SU-DHL-6 (cell line): ENCODE measurements at regions not wholly inside any gene's neighbourhood (a gene's known extent, or its start where the extent isn't known, plus 50 kb on each side); places are given as distances from the start of the nearest gene placed in this dataset.

Experiments
- H2AFZ ChIP-seq: fragments of 200-600 bp; sonication (generic); 2 replicates; pipeline ENCODE4 v1.6.1; 2014; ENCODE audit warnings: low read depth, mild to moderate bottlenecking, moderate library complexity, mixed read lengths, antibody characterized with exemption, low read length; ENCODE audit not compliant: severe bottlenecking
- H3F3A ChIP-seq: fragments of 200-600 bp; shearing (Covaris generic); 2 replicates; pipeline ENCODE4 v1.6.0; 2016; ENCODE audit warnings: antibody characterized with exemption, mild to moderate bottlenecking; ENCODE audit not compliant: insufficient read depth
- H3K27ac ChIP-seq: fragments of 200-600 bp; sonication (generic); 2 replicates; pipeline ENCODE4 v1.5.1; 2016; ENCODE audit warnings: low read depth, mild to moderate bottlenecking, low read length, moderate library complexity, mixed read lengths
- H3K27me3 ChIP-seq: fragments of 200-600 bp; sonication (generic), shearing (Covaris generic); 2 replicates; pipeline ENCODE4 v1.6.0; 2014; ENCODE audit warnings: mild to moderate bottlenecking, low read length
- H3K36me3 ChIP-seq: fragments of 200-600 bp; sonication (generic); 2 replicates; pipeline ENCODE4 v1.6.1; 2014; ENCODE audit warnings: mild to moderate bottlenecking, low read length, mixed read lengths
- H3K4me2 ChIP-seq: fragments of 300-600, 200-600 bp; shearing (Covaris generic), sonication (generic); 2 replicates; pipeline ENCODE4 v1.6.0; 2014; ENCODE audit warnings: low read length, low read depth, mild to moderate bottlenecking; ENCODE audit not compliant: poor library complexity, severe bottlenecking
- H3K4me3 ChIP-seq: fragments of 200-600 bp; sonication (generic); 2 replicates; pipeline ENCODE4 v1.5.1; 2014; ENCODE audit warnings: antibody characterized with exemption, low read length, mild to moderate bottlenecking, mixed read lengths; ENCODE audit not compliant: insufficient read depth, poor library complexity, severe bottlenecking
- H3K79me2 ChIP-seq: fragments of 200-600 bp; sonication (generic); 2 replicates; pipeline ENCODE4 v1.6.1; 2014; ENCODE audit warnings: mild to moderate bottlenecking, low read length, moderate library complexity; ENCODE audit not compliant: insufficient read depth
- H3K9ac ChIP-seq: fragments of 200-600 bp; sonication (generic); 2 replicates; pipeline ENCODE4 v1.7.0; 2014; ENCODE audit warnings: mild to moderate bottlenecking, low read length
- H3K9me2 ChIP-seq: fragments of 200-600 bp; sonication (generic); replicated peaks from 2 replicates; pipeline ENCODE4 v1.6.1; 2014; ENCODE audit warnings: low read length; ENCODE audit not compliant: insufficient read depth
- H3K9me3 ChIP-seq: fragments of 200-600 bp; sonication (generic); 2 replicates; pipeline ENCODE4 v1.6.1; 2014; ENCODE audit warnings: low read length, mixed read lengths; ENCODE audit not compliant: insufficient read depth
- H4K20me1 ChIP-seq: fragments of 200-600 bp; sonication (generic); 2 replicates; pipeline ENCODE4 v1.6.1; 2014; ENCODE audit warnings: low read depth, mild to moderate bottlenecking, antibody characterized with exemption, low read length, moderate library complexity, mixed read lengths
- EZH2phosphoT487 ChIP-seq: fragments of 200-600 bp; sonication (generic), shearing (Covaris generic); conservative IDR thresholded peaks from 2 replicates; pipeline ENCODE4 v1.6.1; 2018; ENCODE audit warnings: mild to moderate bottlenecking, antibody characterized with exemption, low read length, moderate library complexity, mixed read lengths
- TF ChIP-seq, protein P1 (sequence below): fragments of 200-600 bp; sonication (generic); IDR thresholded peaks from one replicate; pipeline ENCODE4 v1.5.1; 2017; ENCODE audit warnings: antibody characterized with exemption, mild to moderate bottlenecking, low read length, moderate library complexity; ENCODE audit not compliant: insufficient read depth, poor library complexity, severe bottlenecking

- Histone ChIP-seq H3K9me3 (no peaks in the 10 kb centered on the region), H3K79me2 (no peaks in the 10 kb centered on the region), H3K36me3 (no peaks in the 10 kb centered on the region), H3K4me3 (no peak overlapping the region), H3K9ac (no peak overlapping the region), H3F3A (no peaks in the 10 kb centered on the region), H3K4me2 (peak overlapping the region; percentile 49), H2AFZ (no peak overlapping the region), H3K27me3 (no peaks in the 10 kb centered on the region), H3K9me2 (no peaks in the 10 kb centered on the region), H3K27ac (no peak overlapping the region), H4K20me1 (no peaks in the 10 kb centered on the region)
- TF ChIP-seq, protein P1, sequence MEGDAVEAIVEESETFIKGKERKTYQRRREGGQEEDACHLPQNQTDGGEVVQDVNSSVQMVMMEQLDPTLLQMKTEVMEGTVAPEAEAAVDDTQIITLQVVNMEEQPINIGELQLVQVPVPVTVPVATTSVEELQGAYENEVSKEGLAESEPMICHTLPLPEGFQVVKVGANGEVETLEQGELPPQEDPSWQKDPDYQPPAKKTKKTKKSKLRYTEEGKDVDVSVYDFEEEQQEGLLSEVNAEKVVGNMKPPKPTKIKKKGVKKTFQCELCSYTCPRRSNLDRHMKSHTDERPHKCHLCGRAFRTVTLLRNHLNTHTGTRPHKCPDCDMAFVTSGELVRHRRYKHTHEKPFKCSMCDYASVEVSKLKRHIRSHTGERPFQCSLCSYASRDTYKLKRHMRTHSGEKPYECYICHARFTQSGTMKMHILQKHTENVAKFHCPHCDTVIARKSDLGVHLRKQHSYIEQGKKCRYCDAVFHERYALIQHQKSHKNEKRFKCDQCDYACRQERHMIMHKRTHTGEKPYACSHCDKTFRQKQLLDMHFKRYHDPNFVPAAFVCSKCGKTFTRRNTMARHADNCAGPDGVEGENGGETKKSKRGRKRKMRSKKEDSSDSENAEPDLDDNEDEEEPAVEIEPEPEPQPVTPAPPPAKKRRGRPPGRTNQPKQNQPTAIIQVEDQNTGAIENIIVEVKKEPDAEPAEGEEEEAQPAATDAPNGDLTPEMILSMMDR, result no peak
- TF ChIP-seq EZH2phosphoT487, result 0 out of 2 replicates have a peak, but pooled peaks have one; percentile 9
These were observed 196.4 kb upstream of the ZNF184 start for GRCh38 chr6:27669295-27669623.

- Histone ChIP-seq H3K4me3 (peak overlapping the region; percentile 1), H4K20me1 (no peaks in the 10 kb centered on the region), H3K36me3 (no peaks in the 10 kb centered on the region), H3K9me2 (no peaks in the 10 kb centered on the region), H2AFZ (no peak overlapping the region), H3K9ac (no peak overlapping the region), H3K9me3 (no peaks in the 10 kb centered on the region), H3K79me2 (no peaks in the 10 kb centered on the region), H3F3A (no peaks in the 10 kb centered on the region), H3K27ac (no peak overlapping the region), H3K4me2 (peak overlapping the region; percentile 49), H3K27me3 (no peaks in the 10 kb centered on the region)
- TF ChIP-seq EZH2phosphoT487, result 0 out of 2 replicates have a peak, but pooled peaks have one; percentile 88
- TF ChIP-seq, protein P1, result no peak
These were observed 195.8 kb upstream of the ZNF184 start for GRCh38 chr6:27668442-27669294.

- TF ChIP-seq, protein P1, result no peak
- no peak for TF ChIP-seq EZH2phosphoT487
- H3K4me2 ChIP-seq, result peak overlapping the region; percentile 49
- no peaks in the 10 kb centered on the region for H4K20me1 ChIP-seq
- H3F3A ChIP-seq, result no peaks in the 10 kb centered on the region
- no peaks in the 10 kb centered on the region for H3K79me2 ChIP-seq
- H2AFZ ChIP-seq, result no peak overlapping the region
- no peaks in the 10 kb centered on the region for H3K9me2 ChIP-seq
- peak overlapping the region; percentile 1 for H3K4me3 ChIP-seq
- H3K36me3 ChIP-seq, result no peaks in the 10 kb centered on the region
- no peaks in the 10 kb centered on the region for H3K9me3 ChIP-seq
- no peak overlapping the region for H3K9ac ChIP-seq
- H3K27me3 ChIP-seq, result no peaks in the 10 kb centered on the region
- no peak overlapping the region for H3K27ac ChIP-seq
These were observed 194.9 kb upstream of the ZNF184 start for GRCh38 chr6:27667657-27668441.
